Activated naive CD8-positive, alpha-beta T cell treated with anti-CD3 and anti-CD28 coated beads, Interleukin-2, amount 10 ng/mL, durations not matched to agents 7 days and 5 days (primary cell): ENCODE measurements at regions not wholly inside any gene's neighbourhood (a gene's known extent, or its start where the extent isn't known, plus 50 kb on each side); places are given as distances from the start of the nearest gene placed in this dataset. TPM values are rescaled to one million over a fixed set of nuclear protein-coding genes. Genes with fewer than 3 reads are reported as not detected.

Experiments
- ATAC-seq: fragments of 150-1000 bp; cut with Tn5 transposase; one replicate; pipeline ENCODE4 v1.10.0; 2021; ENCODE audit warnings: low read depth, moderate library complexity
- POLR2A ChIA-PET: fragments of 350-600 bp; sonication (Branson Sonifier 250); formaldehyde crosslinking; loops from one replicate; lab custom pipeline; 2021; ENCODE audit warnings: antibody characterized with exemption; lab: Charles Lee
- DNase-seq: peaks from one replicate; pipeline ENCODE4 v3.0.0; 2021
- H3K27ac Mint-ChIP-seq: one replicate; pipeline ENCODE4 v1.8.0; 2022; ENCODE audit warnings: mild to moderate bottlenecking, mixed read lengths
- H3K27me3 Mint-ChIP-seq: one replicate; pipeline ENCODE4 v1.8.0; 2022; ENCODE audit warnings: mild to moderate bottlenecking, moderate library complexity, mixed read lengths
- H3K36me3 Mint-ChIP-seq: one replicate; pipeline ENCODE4 v1.8.0; 2021; ENCODE audit warnings: mild to moderate bottlenecking, mixed read lengths
- H3K4me1 Mint-ChIP-seq: one replicate; pipeline ENCODE4 v1.8.0; 2021; ENCODE audit warnings: mixed read lengths
- H3K4me3 Mint-ChIP-seq: one replicate; pipeline ENCODE4 v1.8.0; 2022; ENCODE audit warnings: mild to moderate bottlenecking, moderate library complexity, mixed read lengths
- H3K9me3 Mint-ChIP-seq: one replicate; pipeline ENCODE4 v1.8.0; 2021; ENCODE audit warnings: mixed read lengths
- microRNA-seq: library from miRNA; unstranded; fragments of <30 nt; microRNA quantifications from one replicate; pipeline ENCODE4 v1.2.0, GENCODE V29; 2022

DNA sequence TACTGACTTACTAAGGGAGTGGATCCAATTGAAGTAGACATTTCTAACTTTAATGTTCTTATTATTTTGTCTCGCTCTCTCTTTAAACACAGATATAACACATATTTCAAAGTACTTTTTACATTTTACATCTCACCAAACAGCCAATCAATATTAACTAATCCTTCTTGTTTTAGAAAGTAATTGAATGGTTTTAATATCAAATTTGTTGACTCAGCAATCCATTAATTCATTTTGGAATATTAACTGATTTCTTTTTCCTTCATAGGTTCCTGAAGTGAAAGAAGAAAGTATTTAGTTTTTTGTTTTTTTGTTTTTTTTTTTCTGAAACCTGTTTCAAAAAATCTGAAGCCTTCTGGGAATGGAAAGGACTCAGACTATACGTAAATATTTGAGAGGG is 62.3 kb upstream of the DPYD start:
- Mint-ChIP-seq H3K9me3 (no peaks in the 10 kb centered on the region), H3K4me1 (peaks cover 9% of the 10 kb centered on the region), H3K4me3 (no peak overlapping the region), H3K27me3 (peaks cover 12% of the 10 kb centered on the region), H3K36me3 (no peaks in the 10 kb centered on the region), H3K27ac (no peak overlapping the region)
- DNase-seq: no peak
- ATAC-seq: no peak
- POLR2A ChIA-PET: no interaction called here

GRCh38 chr1:97980530-97980929 is 59.7 kb upstream of the DPYD start:
- H3K4me3 Mint-ChIP-seq: no peak overlapping the region
- DNase-seq (no peak), ATAC-seq (no peak)
- no peak overlapping the region for H3K27ac Mint-ChIP-seq
- POLR2A ChIA-PET: no interaction called here
- no peaks in the 10 kb centered on the region for H3K36me3 Mint-ChIP-seq
- H3K9me3 Mint-ChIP-seq: no peaks in the 10 kb centered on the region
- H3K4me1 Mint-ChIP-seq: peaks cover under 1% of the 10 kb centered on the region
- H3K27me3 Mint-ChIP-seq: peaks cover 14% of the 10 kb centered on the region

GRCh38 chr1:97976801-97977200 is 56.0 kb upstream of the DPYD start:
- Mint-ChIP-seq H3K4me3 (no peak overlapping the region), H3K36me3 (no peaks in the 10 kb centered on the region), H3K4me1 (no peaks in the 10 kb centered on the region), H3K9me3 (no peaks in the 10 kb centered on the region), H3K27me3 (peaks cover 14% of the 10 kb centered on the region), H3K27ac (no peak overlapping the region)
- POLR2A ChIA-PET: no interaction called here
- DNase-seq (no peak), ATAC-seq (no peak)

Small RNAs in the stretch of these regions (microRNA-seq; reads per million reads assigned to microRNA genes)
- gene MIR2682: not detected
